ENCODE measurements at regions not wholly inside any gene's neighbourhood (a gene's known extent, or its start where the extent isn't known, plus 50 kb on each side); places are given as distances from the start of the nearest gene placed in this dataset.
"Not testable (repeated sequence)": the region's sequence is repeated elsewhere in the genome, so short reads cannot be mapped to it uniquely, and the experiment has no call there.

DNA sequence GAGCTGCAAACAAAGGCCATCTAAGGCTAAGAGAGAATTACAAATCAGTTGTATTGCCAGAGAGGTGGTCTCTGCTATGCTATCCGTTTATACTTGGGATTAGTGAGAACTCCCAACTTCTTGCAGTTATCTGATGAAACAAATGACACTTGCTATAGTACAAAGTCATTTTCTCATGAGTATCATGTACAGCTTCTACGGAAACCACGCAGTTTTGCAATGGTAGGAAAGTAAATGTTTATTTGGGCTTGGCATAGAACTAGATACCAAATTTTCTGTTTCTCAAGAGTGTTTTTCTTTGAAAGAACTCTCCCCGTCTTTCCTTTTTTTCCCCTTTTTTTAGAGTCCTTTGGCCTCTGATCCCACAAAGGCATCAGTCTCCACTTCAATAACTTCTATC, 128.2 kb upstream of the ENPEP start:
- Mint-ChIP-seq H3K27ac (no peak overlapping the region), H3K36me3 (no peaks in the 10 kb centered on the region), H3K4me1 (no peaks in the 10 kb centered on the region), H3K4me3 (no peak overlapping the region), H3K27me3 (peaks cover 0 to 4% of the 10 kb centered on the region in 2 donors), H3K9me3 (peaks cover 6 to 7% of the 10 kb centered on the region in 2 donors)
- no peak for DNase-seq
- ATAC-seq (replicated peaks) = no peak

DNA sequence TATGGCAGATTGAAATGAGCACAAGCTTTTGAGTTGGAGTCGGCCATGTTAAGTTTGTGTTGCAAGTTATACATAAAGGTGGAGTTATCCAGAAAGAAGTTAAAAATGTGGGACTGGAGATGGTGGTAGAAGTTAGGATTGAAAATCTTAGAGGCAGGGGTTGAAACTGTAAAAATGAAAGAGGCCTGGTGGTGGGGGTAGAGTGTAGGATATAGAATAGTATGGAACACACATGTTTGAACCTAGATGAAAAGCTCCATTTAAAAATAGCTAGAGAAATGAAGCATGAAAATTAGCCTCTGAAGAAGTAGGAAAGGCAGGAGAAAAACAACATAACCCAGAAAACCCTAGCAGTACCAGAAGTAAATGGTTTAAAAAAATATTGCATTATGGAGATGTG, 131.8 kb upstream of the ENPEP start:
- H3K4me3 Mint-ChIP-seq = no peak overlapping the region
- DNase-seq = no peak
- H3K4me1 Mint-ChIP-seq = peaks cover 0 to 9% of the 10 kb centered on the region in 2 donors
- no peaks in the 10 kb centered on the region for H3K27me3 Mint-ChIP-seq
- no peak for ATAC-seq (replicated peaks)
- no peaks in the 10 kb centered on the region for H3K36me3 Mint-ChIP-seq
- no peak overlapping the region for H3K27ac Mint-ChIP-seq
- H3K9me3 Mint-ChIP-seq = peaks cover 8% of the 10 kb centered on the region in 2 donors

DNA sequence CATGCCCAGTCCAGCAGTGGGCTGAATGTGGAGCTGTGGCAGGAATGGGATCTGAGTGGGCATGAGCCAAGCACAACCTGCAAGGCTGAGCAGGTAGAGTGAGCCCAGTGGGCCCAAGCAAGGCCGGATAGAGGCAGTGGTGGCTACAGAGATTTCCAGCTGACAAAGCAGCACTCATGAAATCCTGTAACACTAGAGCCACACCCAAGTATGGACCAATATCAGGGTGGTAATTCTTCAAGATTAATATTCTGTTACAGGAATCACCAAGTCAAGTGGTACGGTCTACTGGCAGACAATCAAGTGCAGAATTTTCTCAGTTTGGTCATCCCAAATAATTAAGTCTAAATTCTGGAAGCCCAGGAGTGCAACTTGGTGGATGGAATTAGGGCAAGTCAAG, 132.4 kb upstream of the ENPEP start:
- H3K36me3 Mint-ChIP-seq = no peaks in the 10 kb centered on the region
- H3K27me3 Mint-ChIP-seq = no peaks in the 10 kb centered on the region
- ATAC-seq (replicated peaks) (no peak), DNase-seq (no peak)
- H3K27ac Mint-ChIP-seq = no peak overlapping the region
- peaks cover 0 to 9% of the 10 kb centered on the region in 2 donors for H3K4me1 Mint-ChIP-seq
- H3K9me3 Mint-ChIP-seq = peaks cover 8 to 9% of the 10 kb centered on the region in 2 donors
- H3K4me3 Mint-ChIP-seq = no peak overlapping the region

DNA sequence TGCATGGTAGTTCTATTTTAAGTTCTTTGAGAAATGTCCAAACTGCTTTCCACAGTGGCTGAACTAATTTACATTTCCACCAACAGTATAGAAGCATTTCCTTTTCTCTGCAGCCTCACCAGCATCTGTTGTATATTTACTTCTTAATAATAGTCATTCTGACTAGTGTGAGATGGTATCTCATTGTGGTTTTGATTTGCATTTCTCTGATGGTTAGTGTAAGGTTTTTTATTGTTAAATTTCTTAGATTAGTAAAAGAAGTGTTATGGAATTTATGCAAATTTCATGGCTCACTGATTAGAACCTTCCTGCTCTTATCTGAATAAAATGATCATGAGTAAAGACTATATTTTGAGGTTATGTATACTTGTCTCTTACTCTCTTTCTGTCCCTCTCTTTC, 134.8 kb upstream of the ENPEP start:
- not testable (repeated sequence) for H3K27ac Mint-ChIP-seq, H3K4me3 Mint-ChIP-seq, DNase-seq, H3K9me3 Mint-ChIP-seq, H3K27me3 Mint-ChIP-seq, H3K4me1 Mint-ChIP-seq, H3K36me3 Mint-ChIP-seq
- peak in 1 of 2 donors; percentile 23 for ATAC-seq (replicated peaks)

DNA sequence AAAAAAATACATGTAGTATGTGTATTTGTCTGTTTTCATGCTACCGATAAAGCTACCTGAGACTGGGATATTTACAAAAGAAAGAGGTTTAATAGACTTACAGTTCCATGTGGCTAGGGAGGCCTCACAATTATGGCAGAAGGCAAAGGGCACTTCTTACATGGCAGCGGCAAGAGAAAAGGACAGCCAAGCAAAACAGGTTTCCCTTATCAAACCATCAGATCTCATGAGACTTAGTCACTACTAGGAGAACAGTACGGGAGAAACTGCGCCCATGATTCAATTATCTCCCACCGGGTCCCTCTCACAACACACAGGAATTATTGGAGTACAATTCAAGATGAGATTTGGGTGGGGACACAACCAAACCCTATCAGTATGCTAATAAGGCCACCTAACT, 137.0 kb upstream of the ELOVL6 start:
- H3K36me3 Mint-ChIP-seq = no peaks in the 10 kb centered on the region
- H3K4me1 Mint-ChIP-seq = no peaks in the 10 kb centered on the region
- peaks cover 3 to 10% of the 10 kb centered on the region in 2 donors for H3K27me3 Mint-ChIP-seq
- ATAC-seq (replicated peaks) = no peak
- H3K27ac Mint-ChIP-seq = no peak overlapping the region
- H3K4me3 Mint-ChIP-seq = no peak overlapping the region
- no peak for DNase-seq
- H3K9me3 Mint-ChIP-seq = peaks cover 0 to 3% of the 10 kb centered on the region in 2 donors

DNA sequence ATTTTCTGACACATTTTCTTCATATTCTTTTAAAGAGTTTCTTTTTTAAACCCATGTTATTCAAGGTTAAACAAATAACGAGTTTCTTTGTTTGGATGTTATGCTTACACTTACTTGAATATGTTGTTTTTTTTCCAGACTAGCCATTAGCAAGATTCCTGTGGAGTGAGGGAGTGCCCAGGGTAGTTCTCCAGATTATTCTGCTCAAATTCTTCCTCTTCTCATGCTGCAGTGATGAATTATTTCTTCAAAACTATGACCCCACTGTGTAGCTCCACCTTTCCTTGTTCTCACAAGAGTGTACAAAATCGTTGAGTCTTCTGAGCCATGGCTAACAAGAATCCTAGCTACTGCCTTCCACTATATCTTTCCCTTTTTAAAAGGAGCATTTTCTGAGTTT, 134.1 kb upstream of the ELOVL6 start:
- no peaks in the 10 kb centered on the region for H3K36me3 Mint-ChIP-seq
- H3K4me1 Mint-ChIP-seq = no peaks in the 10 kb centered on the region
- peaks cover 0 to 15% of the 10 kb centered on the region in 2 donors for H3K9me3 Mint-ChIP-seq
- ATAC-seq (replicated peaks) = no peak
- H3K27me3 Mint-ChIP-seq = peaks cover 16 to 28% of the 10 kb centered on the region in 2 donors
- DNase-seq = no peak
- H3K4me3 Mint-ChIP-seq = no peak overlapping the region
- no peak overlapping the region for H3K27ac Mint-ChIP-seq

DNA sequence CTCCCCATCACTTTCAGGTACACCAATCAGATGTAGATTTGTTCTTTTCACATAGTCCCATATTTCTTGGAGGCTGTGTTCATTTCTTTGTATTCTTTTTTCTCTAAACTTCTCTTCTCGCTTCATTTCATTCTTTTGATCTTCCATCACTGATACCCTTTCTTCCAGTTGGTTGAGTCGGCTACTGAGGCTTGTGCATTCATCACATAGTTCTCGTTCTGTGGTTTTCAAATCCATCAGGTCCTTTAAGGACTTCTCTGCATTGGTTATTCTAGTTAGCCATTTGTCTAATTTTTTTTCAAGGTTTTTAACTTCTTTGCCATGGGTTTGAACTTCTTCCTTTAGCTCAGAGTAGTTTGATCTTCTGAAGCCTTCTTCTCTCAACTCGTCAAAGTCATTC, 128.0 kb upstream of the ELOVL6 start:
- peaks cover 18 to 19% of the 10 kb centered on the region in 2 donors for H3K27me3 Mint-ChIP-seq
- H3K27ac Mint-ChIP-seq; H3K4me3 Mint-ChIP-seq; H3K36me3 Mint-ChIP-seq; ATAC-seq (replicated peaks); H3K4me1 Mint-ChIP-seq; DNase-seq: not testable (repeated sequence)
- H3K9me3 Mint-ChIP-seq = peaks cover 0 to 15% of the 10 kb centered on the region in 2 donors

DNA sequence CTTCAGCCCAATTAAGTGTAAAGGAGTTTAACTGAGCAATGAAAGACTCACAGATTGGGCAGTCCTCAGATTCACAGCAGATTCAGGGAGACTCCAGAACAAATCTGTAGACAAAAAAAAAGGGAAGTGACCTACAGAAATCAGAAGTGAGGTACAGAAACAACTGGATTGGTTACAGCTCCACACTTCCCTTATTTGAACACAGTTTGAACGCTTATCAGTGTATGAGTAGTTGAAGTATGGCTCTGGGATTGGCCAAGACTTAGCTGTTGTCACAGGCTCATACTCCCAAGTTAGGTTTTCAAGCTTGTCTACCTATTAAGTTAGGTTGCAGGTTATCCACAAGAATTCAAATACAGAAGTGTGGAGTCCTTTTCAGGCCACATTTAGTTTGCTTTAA, 112.4 kb upstream of the ELOVL6 start:
- DNase-seq (no peak), ATAC-seq (replicated peaks) (peak; percentile 85 to 97)
- no peaks in the 10 kb centered on the region for H3K36me3 Mint-ChIP-seq
- H3K4me3 Mint-ChIP-seq = no peak overlapping the region
- no peaks in the 10 kb centered on the region for H3K4me1 Mint-ChIP-seq
- H3K9me3 Mint-ChIP-seq = peaks cover 2 to 3% of the 10 kb centered on the region in 2 donors
- no peak overlapping the region for H3K27ac Mint-ChIP-seq
- peaks cover 10 to 12% of the 10 kb centered on the region in 2 donors for H3K27me3 Mint-ChIP-seq

DNA sequence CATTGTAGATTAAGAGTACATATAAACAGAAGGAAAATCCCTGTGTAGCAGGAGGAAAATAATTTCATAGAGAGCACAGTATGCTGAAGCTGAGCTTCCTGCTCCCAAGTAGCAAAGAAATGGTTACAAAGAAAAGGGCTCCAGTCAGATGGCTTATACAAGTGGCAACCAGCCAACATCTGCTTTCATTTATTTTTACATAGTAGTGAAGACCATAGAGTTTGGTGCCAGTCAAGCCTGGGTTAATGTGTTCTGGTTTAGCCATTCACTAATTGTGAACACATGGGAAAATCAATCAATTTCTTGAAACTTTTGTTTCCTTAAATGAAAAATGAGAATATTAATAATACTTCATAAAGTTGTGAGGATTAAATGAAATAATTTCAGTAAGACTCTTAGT, 111.3 kb upstream of the ELOVL6 start:
- Mint-ChIP-seq H3K9me3 (peaks cover 2 to 3% of the 10 kb centered on the region in 2 donors), H3K36me3 (no peaks in the 10 kb centered on the region), H3K4me1 (no peaks in the 10 kb centered on the region), H3K27me3 (peaks cover 8 to 10% of the 10 kb centered on the region in 2 donors), H3K27ac (no peak overlapping the region), H3K4me3 (no peak overlapping the region)
- ATAC-seq (replicated peaks) (no peak), DNase-seq (no peak)

DNA sequence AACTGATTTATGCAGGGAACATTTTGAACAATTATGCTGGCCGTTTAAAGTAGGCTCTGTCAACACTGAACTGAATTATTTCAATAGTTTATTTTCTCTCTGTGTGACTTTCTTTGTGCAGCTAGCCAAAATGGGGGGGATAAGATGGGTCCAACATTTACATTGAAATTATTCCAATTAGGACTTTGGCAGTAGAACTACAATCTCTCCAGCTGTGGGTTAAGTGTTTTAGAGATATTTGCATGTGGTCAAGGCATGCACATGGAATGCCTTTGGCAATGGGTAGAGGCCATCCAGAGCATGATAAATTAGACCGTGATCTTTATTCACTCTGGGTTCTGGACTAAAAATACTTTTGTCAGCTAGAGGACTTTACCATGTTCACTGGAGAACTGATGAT, 107.9 kb upstream of the ELOVL6 start:
- Mint-ChIP-seq H3K4me3 (no peak overlapping the region), H3K4me1 (no peaks in the 10 kb centered on the region), H3K36me3 (no peaks in the 10 kb centered on the region), H3K27me3 (peaks cover 6 to 10% of the 10 kb centered on the region in 2 donors), H3K9me3 (peaks cover 0 to 2% of the 10 kb centered on the region in 2 donors), H3K27ac (no peak overlapping the region)
- no peak for DNase-seq
- ATAC-seq (replicated peaks) = no peak

DNA sequence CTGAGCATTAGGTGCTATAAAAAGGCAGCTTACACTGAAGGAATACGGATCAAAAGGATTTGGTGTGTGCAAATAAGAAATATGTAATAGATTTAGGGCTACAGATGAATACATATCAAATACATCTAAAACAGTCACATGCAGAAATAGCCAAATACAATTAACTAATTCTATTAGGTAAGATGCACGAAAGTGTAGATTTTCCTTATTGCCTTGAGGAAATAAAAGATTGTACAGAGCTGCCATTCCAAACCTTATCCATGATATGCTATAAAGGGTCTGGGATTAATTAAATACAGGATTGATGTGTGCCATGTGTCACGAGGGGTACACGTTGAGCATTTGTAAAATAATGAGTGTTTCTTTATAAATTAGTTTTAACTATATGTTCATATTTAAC, 107.0 kb upstream of the ELOVL6 start:
- Mint-ChIP-seq H3K4me1 (no peaks in the 10 kb centered on the region), H3K4me3 (no peak overlapping the region), H3K9me3 (peaks cover 0 to 2% of the 10 kb centered on the region in 2 donors), H3K27ac (no peak overlapping the region), H3K27me3 (peaks cover 6 to 10% of the 10 kb centered on the region in 2 donors), H3K36me3 (no peaks in the 10 kb centered on the region)
- no peak for DNase-seq
- ATAC-seq (replicated peaks) = no peak

DNA sequence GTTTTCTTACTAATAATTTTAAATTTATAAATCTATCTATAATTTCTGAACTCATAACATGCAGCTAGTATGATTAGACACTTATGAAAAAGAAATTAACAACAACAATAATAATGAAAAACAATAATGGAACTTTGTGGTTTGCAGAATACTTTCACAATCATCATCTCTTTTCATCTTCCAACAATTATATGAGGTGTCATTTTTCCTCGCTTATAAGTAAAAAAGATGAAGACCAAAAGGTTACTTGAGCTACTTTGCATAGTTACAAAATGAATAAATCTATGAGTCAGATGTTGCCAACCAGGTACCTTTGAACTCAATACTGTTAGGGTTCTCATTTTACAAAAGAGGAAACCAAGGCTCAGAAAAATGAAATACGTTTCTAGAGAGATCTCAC, 98.5 kb upstream of the ELOVL6 start:
- ATAC-seq (replicated peaks) (no peak), DNase-seq (no peak)
- H3K27ac Mint-ChIP-seq = no peak overlapping the region
- H3K9me3 Mint-ChIP-seq = no peaks in the 10 kb centered on the region
- H3K36me3 Mint-ChIP-seq = no peaks in the 10 kb centered on the region
- no peak overlapping the region for H3K4me3 Mint-ChIP-seq
- H3K4me1 Mint-ChIP-seq = no peaks in the 10 kb centered on the region
- H3K27me3 Mint-ChIP-seq = peaks cover 0 to 6% of the 10 kb centered on the region in 2 donors

DNA sequence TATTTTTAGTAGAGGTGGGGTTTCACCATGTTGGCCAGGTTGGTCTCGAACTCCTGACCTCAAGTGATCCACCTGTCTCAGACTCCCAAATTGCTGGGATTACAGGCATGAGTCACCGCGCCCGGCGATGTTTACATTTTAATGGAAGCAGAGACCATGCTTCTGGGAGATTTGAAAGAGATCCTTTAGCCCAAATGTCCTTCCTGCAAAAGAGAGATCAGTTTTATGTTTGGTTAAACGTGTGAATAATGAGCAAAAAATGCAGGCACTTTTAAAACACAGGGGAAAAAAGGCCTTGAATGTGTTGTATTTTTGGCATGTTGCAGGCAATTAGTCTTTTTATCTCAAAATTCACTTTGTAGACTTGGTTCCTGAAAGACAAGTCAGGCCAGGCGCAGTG, 95.8 kb upstream of the ELOVL6 start:
- Mint-ChIP-seq H3K4me3 (no peak overlapping the region), H3K4me1 (no peaks in the 10 kb centered on the region), H3K27ac (no peak overlapping the region), H3K9me3 (no peaks in the 10 kb centered on the region), H3K36me3 (no peaks in the 10 kb centered on the region), H3K27me3 (peaks cover 6 to 9% of the 10 kb centered on the region in 2 donors)
- DNase-seq (no peak), ATAC-seq (replicated peaks) (no peak)

DNA sequence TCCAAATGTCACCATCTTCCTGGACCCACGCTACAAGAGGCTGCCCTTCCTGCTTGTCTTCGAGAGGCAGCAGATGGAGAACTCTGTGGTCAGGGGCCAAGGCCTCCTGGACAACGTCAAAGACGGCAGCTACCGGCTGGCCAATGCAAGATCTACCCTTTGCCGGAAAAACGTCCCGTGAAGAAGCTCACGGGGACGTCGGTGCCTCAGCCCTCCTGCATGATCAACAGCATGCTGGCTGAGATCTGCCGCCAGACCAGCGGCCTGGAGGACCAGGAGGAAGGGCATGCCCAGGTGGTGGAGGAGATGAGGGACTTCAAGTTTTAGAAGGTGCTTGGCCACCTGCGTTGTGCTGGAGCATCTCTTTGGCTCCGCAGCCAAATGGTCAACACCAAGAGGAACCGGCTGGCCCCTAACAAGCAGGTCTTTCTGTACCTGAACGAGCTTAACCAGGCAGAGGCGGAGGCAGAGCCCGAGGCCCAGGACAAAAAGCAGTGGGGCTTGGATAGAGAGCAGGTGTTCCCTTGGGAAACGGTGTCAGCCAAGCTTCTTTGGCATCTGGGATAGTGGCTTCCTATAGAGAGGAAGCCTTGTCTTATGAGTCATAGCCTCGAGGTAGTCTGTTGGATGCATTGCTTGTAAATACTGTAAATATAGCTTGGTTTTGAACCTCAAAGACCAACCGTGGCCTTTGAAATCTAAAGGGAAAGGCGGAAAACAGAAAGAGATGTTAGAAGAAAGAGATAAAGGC, 94.8 kb upstream of the ELOVL6 start:
- ATAC-seq (replicated peaks) = no peak
- H3K4me1 Mint-ChIP-seq = no peaks in the 10 kb centered on the region
- H3K27me3 Mint-ChIP-seq = peaks cover 6 to 9% of the 10 kb centered on the region in 2 donors
- no peak for DNase-seq
- H3K36me3 Mint-ChIP-seq = no peaks in the 10 kb centered on the region
- no peak overlapping the region for H3K4me3 Mint-ChIP-seq
- H3K27ac Mint-ChIP-seq = no peak overlapping the region
- no peaks in the 10 kb centered on the region for H3K9me3 Mint-ChIP-seq

DNA sequence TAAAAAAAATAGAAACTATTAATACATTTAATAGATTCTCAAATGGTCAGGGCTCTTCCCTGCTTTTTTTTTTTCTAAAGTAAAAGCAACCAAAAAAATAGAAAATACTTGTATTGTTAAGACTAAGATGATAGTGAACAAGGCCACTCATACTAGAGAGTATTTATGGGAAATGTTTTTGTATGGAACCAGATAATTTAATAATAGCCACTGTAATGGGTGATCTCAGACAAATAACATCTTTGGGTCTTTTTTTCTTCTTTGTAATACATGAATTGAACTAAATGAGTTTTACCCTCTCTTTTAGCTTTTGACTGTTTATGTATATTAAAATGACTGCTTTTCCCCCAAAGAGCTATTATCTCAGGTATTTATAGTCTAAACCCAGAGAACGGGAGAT, 92.1 kb upstream of the ELOVL6 start:
- Mint-ChIP-seq H3K27ac (no peak overlapping the region), H3K27me3 (peaks cover 4 to 6% of the 10 kb centered on the region in 2 donors), H3K4me1 (no peaks in the 10 kb centered on the region), H3K4me3 (no peak overlapping the region), H3K9me3 (no peaks in the 10 kb centered on the region), H3K36me3 (no peaks in the 10 kb centered on the region)
- DNase-seq (no peak), ATAC-seq (replicated peaks) (no peak)

All from stimulated activated naive B cell treated with anti-CD40 and anti-IgM and Interleukin-4, amounts not matched to agents 10 μg/mL and 1 μg/mL and 100 μg/mL, for 72 hours (primary cell).